ENCODE measurements at regions not wholly inside any gene's neighbourhood (a gene's known extent, or its start where the extent isn't known, plus 50 kb on each side); places are given as distances from the start of the nearest gene placed in this dataset.

- Histone ChIP-seq H3K4me2 (ENCODE audit: low read length) (no peak overlapping the region), H3K9me3 (ENCODE audit: insufficient read depth, low read depth, low read length) (peaks cover 2% of the 10 kb centered on the region), H3K4ac (ENCODE audit: low read depth, low read length) (peak overlapping the region; percentile 13), H4K12ac (ENCODE audit: low read depth, low read length) (no peak overlapping the region), H3K9ac (ENCODE audit: low read length) (no peak overlapping the region), H3K27me3 (ENCODE audit: insufficient read depth, low read length) (no peaks in the 10 kb centered on the region), H3K18ac (ENCODE audit: low read length) (peak overlapping the region; percentile 76), H3K79me2 (ENCODE audit: control insufficient read depth, insufficient read depth, low read length, poor library complexity) (no peaks in the 10 kb centered on the region), H3K4me3 (ENCODE audit: low read depth, low read length) (no peak overlapping the region), H3K36me3 (ENCODE audit: control insufficient read depth in 1 of 2, insufficient read depth in 2 of 2, low read length in 2 of 2) (no peaks in the 10 kb centered on the region), H3K27ac (ENCODE audit: low read depth, low read length) (peak overlapping the region; percentile 71), H3K23ac (ENCODE audit: low read length) (no peak overlapping the region), H3K4me1 (ENCODE audit: control insufficient read depth in 1 of 2, insufficient read depth in 2 of 2, low read length in 2 of 2) (peaks cover 4% of the 10 kb centered on the region in 2 experiments), H3K14ac (ENCODE audit: low read length) (no peak overlapping the region), H2BK12ac (ENCODE audit: low read length) (peak overlapping the region; percentile 3), H3K79me1 (ENCODE audit: low read length) (peaks cover 5% of the 10 kb centered on the region), H4K8ac (ENCODE audit: low read depth, low read length) (peak overlapping the region; percentile 22), H4K91ac (ENCODE audit: low read depth, low read length) (peak overlapping the region; percentile 85), H2AFZ (ENCODE audit: insufficient read depth, low read length, poor library complexity) (no peak overlapping the region), H2BK120ac (ENCODE audit: insufficient read depth, low read length, poor library complexity) (peak overlapping the region; percentile 26), H2AK5ac (ENCODE audit: low read length) (no peak overlapping the region), H2BK5ac (ENCODE audit: low read depth, low read length, poor library complexity) (peak overlapping the region; percentile 67)
- no CpG with 5 or more reads among the region's 8 CpGs for WGBS (ENCODE audit: extremely low coverage, insufficient coverage, insufficient read length)
- no peak for DNase-seq
Measured at GRCh38 chr2:222993920-222994650, 57.9 kb upstream of the KCNE4 start.

GRCh38 chr2:222998459-222998858 lies 53.5 kb upstream of the KCNE4 start:
- H3K36me3 ChIP-seq (ENCODE audit: control insufficient read depth in 1 of 2, insufficient read depth in 2 of 2, low read length in 2 of 2): no peaks in the 10 kb centered on the region
- no CpG with 5 or more reads among the region's 1 CpG for WGBS (ENCODE audit: extremely low coverage, insufficient coverage, insufficient read length)

GRCh38 chr2:223000872-223001796 lies 50.9 kb upstream of the KCNE4 start:
- H3K9ac ChIP-seq (ENCODE audit: low read length): no peak overlapping the region
- no peak overlapping the region for H2BK5ac ChIP-seq (ENCODE audit: low read depth, low read length, poor library complexity)
- no peak overlapping the region for H3K23ac ChIP-seq (ENCODE audit: low read length)
- no peaks in the 10 kb centered on the region for H3K79me1 ChIP-seq (ENCODE audit: low read length)
- no peak overlapping the region for H2BK120ac ChIP-seq (ENCODE audit: insufficient read depth, low read length, poor library complexity)
- no peak overlapping the region for H3K4me2 ChIP-seq (ENCODE audit: low read length)
- H3K14ac ChIP-seq (ENCODE audit: low read length): no peak overlapping the region
- H4K8ac ChIP-seq (ENCODE audit: low read depth, low read length): no peak overlapping the region
- no peak overlapping the region for H2AK5ac ChIP-seq (ENCODE audit: low read length)
- no peaks in the 10 kb centered on the region for H3K9me3 ChIP-seq (ENCODE audit: insufficient read depth, low read depth, low read length)
- no peak overlapping the region for H3K4ac ChIP-seq (ENCODE audit: low read depth, low read length)
- H3K27me3 ChIP-seq (ENCODE audit: insufficient read depth, low read length): no peaks in the 10 kb centered on the region
- no peak overlapping the region for H4K12ac ChIP-seq (ENCODE audit: low read depth, low read length)
- no peak overlapping the region for H3K18ac ChIP-seq (ENCODE audit: low read length)
- H2AFZ ChIP-seq (ENCODE audit: insufficient read depth, low read length, poor library complexity): no peak overlapping the region
- no peaks in the 10 kb centered on the region for H3K36me3 ChIP-seq (ENCODE audit: control insufficient read depth in 1 of 2, insufficient read depth in 2 of 2, low read length in 2 of 2)
- H3K79me2 ChIP-seq (ENCODE audit: control insufficient read depth, insufficient read depth, low read length, poor library complexity): no peaks in the 10 kb centered on the region
- H3K4me1 ChIP-seq (ENCODE audit: control insufficient read depth in 1 of 2, insufficient read depth in 2 of 2, low read length in 2 of 2): no peaks in the 10 kb centered on the region
- no peak overlapping the region for H4K91ac ChIP-seq (ENCODE audit: low read depth, low read length)
- H2BK12ac ChIP-seq (ENCODE audit: low read length): no peak overlapping the region
- peak in 1 of 2 donors; percentile 19 for DNase-seq
- H3K27ac ChIP-seq (ENCODE audit: low read depth, low read length): no peak overlapping the region
- no CpG with 5 or more reads among the region's 12 CpGs for WGBS (ENCODE audit: extremely low coverage, insufficient coverage, insufficient read length)
- no peak overlapping the region for H3K4me3 ChIP-seq (ENCODE audit: low read depth, low read length)

More at GRCh38 chr2:222998459-222998858, 53.5 kb upstream of the KCNE4 start:
- H3K18ac ChIP-seq (ENCODE audit: low read length): no peak overlapping the region
- no peak overlapping the region for H3K4me3 ChIP-seq (ENCODE audit: low read depth, low read length)
- no peak overlapping the region for H3K4me2 ChIP-seq (ENCODE audit: low read length)
- DNase-seq: no peak
- H3K79me2 ChIP-seq (ENCODE audit: control insufficient read depth, insufficient read depth, low read length, poor library complexity): no peaks in the 10 kb centered on the region
- no peak overlapping the region for H4K91ac ChIP-seq (ENCODE audit: low read depth, low read length)
- no peak overlapping the region for H3K27ac ChIP-seq (ENCODE audit: low read depth, low read length)
- no peak overlapping the region for H4K12ac ChIP-seq (ENCODE audit: low read depth, low read length)
- H2AFZ ChIP-seq (ENCODE audit: insufficient read depth, low read length, poor library complexity): no peak overlapping the region
- H4K8ac ChIP-seq (ENCODE audit: low read depth, low read length): no peak overlapping the region
- peaks cover 5% of the 10 kb centered on the region for H3K79me1 ChIP-seq (ENCODE audit: low read length)
- H3K9ac ChIP-seq (ENCODE audit: low read length): no peak overlapping the region
- H3K4me1 ChIP-seq (ENCODE audit: control insufficient read depth in 1 of 2, insufficient read depth in 2 of 2, low read length in 2 of 2): peaks cover 4% of the 10 kb centered on the region in 2 experiments
- H3K9me3 ChIP-seq (ENCODE audit: insufficient read depth, low read depth, low read length): no peaks in the 10 kb centered on the region
- H3K4ac ChIP-seq (ENCODE audit: low read depth, low read length): no peak overlapping the region
- no peaks in the 10 kb centered on the region for H3K27me3 ChIP-seq (ENCODE audit: insufficient read depth, low read length)
- no peak overlapping the region for H2BK120ac ChIP-seq (ENCODE audit: insufficient read depth, low read length, poor library complexity)
- H2BK12ac ChIP-seq (ENCODE audit: low read length): no peak overlapping the region
- H2AK5ac ChIP-seq (ENCODE audit: low read length): no peak overlapping the region
- no peak overlapping the region for H3K14ac ChIP-seq (ENCODE audit: low read length)
- no peak overlapping the region for H3K23ac ChIP-seq (ENCODE audit: low read length)
- H2BK5ac ChIP-seq (ENCODE audit: low read depth, low read length, poor library complexity): no peak overlapping the region

- WGBS (ENCODE audit: extremely low coverage, insufficient coverage, insufficient read length): no CpG with 5 or more reads among the region's 3 CpGs
Measured at GRCh38 chr2:223001797-223002175, 50.2 kb upstream of the KCNE4 start.

More at GRCh38 chr2:223001797-223002175, 50.2 kb upstream of the KCNE4 start:
- H3K27ac ChIP-seq (ENCODE audit: low read depth, low read length): no peak overlapping the region
- no peak overlapping the region for H3K18ac ChIP-seq (ENCODE audit: low read length)
- no peaks in the 10 kb centered on the region for H3K9me3 ChIP-seq (ENCODE audit: insufficient read depth, low read depth, low read length)
- H3K4me1 ChIP-seq (ENCODE audit: control insufficient read depth in 1 of 2, insufficient read depth in 2 of 2, low read length in 2 of 2): no peaks in the 10 kb centered on the region
- no peak overlapping the region for H2AFZ ChIP-seq (ENCODE audit: insufficient read depth, low read length, poor library complexity)
- H3K79me1 ChIP-seq (ENCODE audit: low read length): no peaks in the 10 kb centered on the region
- no peak overlapping the region for H2BK12ac ChIP-seq (ENCODE audit: low read length)
- no peak overlapping the region for H3K23ac ChIP-seq (ENCODE audit: low read length)
- H3K4ac ChIP-seq (ENCODE audit: low read depth, low read length): no peak overlapping the region
- H3K4me2 ChIP-seq (ENCODE audit: low read length): no peak overlapping the region
- H2BK5ac ChIP-seq (ENCODE audit: low read depth, low read length, poor library complexity): no peak overlapping the region
- H3K36me3 ChIP-seq (ENCODE audit: control insufficient read depth in 1 of 2, insufficient read depth in 2 of 2, low read length in 2 of 2): no peaks in the 10 kb centered on the region
- no peak overlapping the region for H4K12ac ChIP-seq (ENCODE audit: low read depth, low read length)
- no peak for DNase-seq
- H3K14ac ChIP-seq (ENCODE audit: low read length): no peak overlapping the region
- no peaks in the 10 kb centered on the region for H3K27me3 ChIP-seq (ENCODE audit: insufficient read depth, low read length)
- H3K9ac ChIP-seq (ENCODE audit: low read length): no peak overlapping the region
- H2AK5ac ChIP-seq (ENCODE audit: low read length): no peak overlapping the region
- no peak overlapping the region for H4K91ac ChIP-seq (ENCODE audit: low read depth, low read length)
- no peaks in the 10 kb centered on the region for H3K79me2 ChIP-seq (ENCODE audit: control insufficient read depth, insufficient read depth, low read length, poor library complexity)
- H4K8ac ChIP-seq (ENCODE audit: low read depth, low read length): no peak overlapping the region
- no peak overlapping the region for H2BK120ac ChIP-seq (ENCODE audit: insufficient read depth, low read length, poor library complexity)
- H3K4me3 ChIP-seq (ENCODE audit: low read depth, low read length): no peak overlapping the region

All from trophoblast cell (in vitro differentiated cells and primary cell).